SK-N-SH treated with all-trans-retinoic acid at 6 μM for 48 hours (cell line): ENCODE measurements at regions not wholly inside any gene's neighbourhood (a gene's known extent, or its start where the extent isn't known, plus 50 kb on each side); places are given as distances from the start of the nearest gene placed in this dataset.

Experiments used
- ATAC-seq: fragments of 200-7000 bp; cut with Tn5 transposase; 3 replicates; pipeline ENCODE4 v1.9.1; 2020; ENCODE audit warnings: mild to moderate bottlenecking, moderate library complexity
- BACH2 ChIP-seq: fragments of 250-450 bp; sonication (Bioruptor Pico); IDR thresholded peaks from 2 replicates; pipeline ENCODE4 v1.9.0; 2021; ENCODE audit warnings: mild to moderate bottlenecking, borderline replicate concordance
- CSDC2 ChIP-seq: fragments of 250-450 bp; sonication (Bioruptor Pico); IDR thresholded peaks from 2 replicates; pipeline ENCODE4 v1.5.0; 2020; ENCODE audit warnings: mild to moderate bottlenecking, moderate library complexity
- GLIS3 ChIP-seq: fragments of 250-450 bp; sonication (Bioruptor Pico); IDR thresholded peaks from 2 replicates; pipeline ENCODE4 v1.5.0; 2020; ENCODE audit warnings: mild to moderate bottlenecking, moderate library complexity
- ISL1 ChIP-seq: fragments of 250-450 bp; sonication (Bioruptor Pico); IDR thresholded peaks from 2 replicates; pipeline ENCODE4 v2.1.2; 2022; ENCODE audit warnings: mild to moderate bottlenecking, moderate library complexity
- PPARA ChIP-seq: fragments of 250-450 bp; sonication (Bioruptor Pico); IDR thresholded peaks from 2 replicates; pipeline ENCODE4 v1.5.0; 2020; ENCODE audit warnings: mild to moderate bottlenecking, borderline replicate concordance
- RARB ChIP-seq: fragments of 250-450 bp; sonication (Bioruptor Pico); IDR thresholded peaks from 2 replicates; pipeline ENCODE4 v1.8.0; 2021; ENCODE audit warnings: mild to moderate bottlenecking, moderate library complexity
- SNAI2 ChIP-seq: fragments of 250-450 bp; sonication (Bioruptor Pico); IDR thresholded peaks from 2 replicates; pipeline ENCODE4 v1.5.0; 2020; ENCODE audit warnings: mild to moderate bottlenecking, moderate library complexity
- TCF4 ChIP-seq: fragments of 250-450 bp; sonication (Bioruptor Pico); IDR thresholded peaks from 2 replicates; pipeline ENCODE4 v1.8.0; 2021; ENCODE audit warnings: mild to moderate bottlenecking, moderate library complexity, borderline replicate concordance
- ZC3H10 ChIP-seq: fragments of 250-450 bp; sonication (Bioruptor Pico); IDR thresholded peaks from 2 replicates; pipeline ENCODE4 v1.5.1; 2021; ENCODE audit warnings: mild to moderate bottlenecking, moderate library complexity
- ZFP3 ChIP-seq: fragments of 250-450 bp; sonication (Bioruptor Pico); IDR thresholded peaks from 2 replicates; pipeline ENCODE4 v1.5.0; 2020; ENCODE audit warnings: mild to moderate bottlenecking, moderate library complexity
- ZFP30 ChIP-seq: fragments of 450-650 bp; formaldehyde crosslinking; IDR thresholded peaks from 2 replicates; pipeline ENCODE4 v1.5.0; 2022; ENCODE audit warnings: mild to moderate bottlenecking, moderate library complexity
- ZNF565 ChIP-seq: fragments of 450-650 bp; formaldehyde crosslinking; conservative IDR thresholded peaks from 2 replicates; pipeline ENCODE4 v1.5.0; 2020; ENCODE audit warnings: low read depth, mild to moderate bottlenecking, moderate library complexity
- ZNF70 ChIP-seq: fragments of 450-650 bp; formaldehyde crosslinking; IDR thresholded peaks from 2 replicates; pipeline ENCODE4 v1.5.0; 2020; ENCODE audit warnings: mild to moderate bottlenecking, moderate library complexity
- TF ChIP-seq, protein P1 (sequence below): fragments of 250-450 bp; sonication (Bioruptor Pico); IDR thresholded peaks from 2 replicates; pipeline ENCODE4 v1.5.1; 2020; ENCODE audit warnings: low read depth, mild to moderate bottlenecking, moderate library complexity
- TF ChIP-seq, protein P2 (sequence below): fragments of 250-450 bp; sonication (Bioruptor Pico); IDR thresholded peaks from 2 replicates; pipeline ENCODE4 v1.8.0; 2021; ENCODE audit warnings: low read depth, mild to moderate bottlenecking, moderate library complexity, borderline replicate concordance
- TF ChIP-seq, protein P3 (sequence below): fragments of 250-450 bp; sonication (Bioruptor Pico); IDR thresholded peaks from 2 replicates; pipeline ENCODE4 v1.5.0; 2020; ENCODE audit warnings: mild to moderate bottlenecking, moderate library complexity
- TF ChIP-seq, protein P4 (sequence below): fragments of 250-450 bp; sonication (Bioruptor Pico); IDR thresholded peaks from 2 replicates; pipeline ENCODE4 v1.8.0; 2020; ENCODE audit warnings: mild to moderate bottlenecking, moderate library complexity, borderline replicate concordance
- TF ChIP-seq, protein P5 (sequence below): fragments of 250-450 bp; sonication (Bioruptor Pico); IDR thresholded peaks from 2 replicates; pipeline ENCODE4 v1.5.1; 2021; ENCODE audit warnings: mild to moderate bottlenecking, moderate library complexity

DNA sequence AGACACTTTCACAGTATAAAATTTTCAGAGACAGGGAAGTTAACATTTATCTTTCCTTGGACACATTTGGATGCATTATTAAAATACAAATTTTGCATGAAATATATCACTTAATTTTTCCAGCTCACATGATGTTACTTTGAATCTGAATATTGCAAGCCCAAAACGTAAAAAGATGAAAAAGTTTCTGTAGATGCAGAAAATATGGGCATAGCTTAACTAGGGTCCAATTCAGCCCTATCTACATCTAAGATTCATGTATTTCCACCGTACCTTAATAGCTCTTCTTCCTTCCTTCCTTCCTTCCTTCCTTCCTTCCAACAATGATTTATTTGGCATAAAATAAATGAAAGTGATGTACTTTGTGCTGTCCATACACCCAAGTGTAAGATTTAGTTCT, 1084.6 kb upstream of the TMEFF2 start:
- TF ChIP-seq CSDC2 (CRISPR knock-in tag) (no peak), TCF4 (CRISPR knock-in tag) (no peak), GLIS3 (CRISPR knock-in tag) (no peak), SNAI2 (CRISPR knock-in tag) (no peak), ZFP3 (CRISPR knock-in tag) (no peak), ZC3H10 (CRISPR knock-in tag) (no peak), ZNF70 (CRISPR knock-in tag) (no peak)
- no peak for ATAC-seq

DNA sequence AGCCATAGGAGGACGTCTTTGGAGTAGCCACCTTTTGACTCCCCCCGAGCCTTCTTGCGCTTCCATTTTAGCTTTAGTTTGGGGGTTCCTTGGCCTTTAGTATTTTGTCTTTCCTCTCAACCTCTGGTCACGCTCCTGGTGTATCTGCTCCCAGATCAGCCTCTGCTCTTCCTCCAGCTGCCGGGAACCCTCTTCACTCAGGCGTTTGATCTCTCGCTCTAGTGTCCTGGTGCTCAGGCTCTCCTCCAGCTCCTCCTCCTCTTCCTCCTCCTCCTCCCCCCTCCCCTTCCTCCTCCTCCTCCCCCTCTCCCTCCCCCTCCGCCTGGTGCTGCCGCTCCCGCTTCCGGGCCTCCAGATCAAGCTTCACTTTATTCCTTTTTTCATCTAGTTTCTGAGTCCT, 1082.3 kb upstream of the TMEFF2 start:
- no peak for TF ChIP-seq ZC3H10 (CRISPR knock-in tag)
- TF ChIP-seq TCF4 (CRISPR knock-in tag), result no peak
- TF ChIP-seq, protein P1, sequence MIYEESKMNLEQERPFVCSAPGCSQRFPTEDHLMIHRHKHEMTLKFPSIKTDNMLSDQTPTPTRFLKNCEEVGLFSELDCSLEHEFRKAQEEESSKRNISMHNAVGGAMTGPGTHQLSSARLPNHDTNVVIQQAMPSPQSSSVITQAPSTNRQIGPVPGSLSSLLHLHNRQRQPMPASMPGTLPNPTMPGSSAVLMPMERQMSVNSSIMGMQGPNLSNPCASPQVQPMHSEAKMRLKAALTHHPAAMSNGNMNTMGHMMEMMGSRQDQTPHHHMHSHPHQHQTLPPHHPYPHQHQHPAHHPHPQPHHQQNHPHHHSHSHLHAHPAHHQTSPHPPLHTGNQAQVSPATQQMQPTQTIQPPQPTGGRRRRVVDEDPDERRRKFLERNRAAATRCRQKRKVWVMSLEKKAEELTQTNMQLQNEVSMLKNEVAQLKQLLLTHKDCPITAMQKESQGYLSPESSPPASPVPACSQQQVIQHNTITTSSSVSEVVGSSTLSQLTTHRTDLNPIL, result no peak
- TF ChIP-seq ZNF565, result no peak
- no peak for TF ChIP-seq ZFP3 (CRISPR knock-in tag)
- no peak for ATAC-seq

DNA sequence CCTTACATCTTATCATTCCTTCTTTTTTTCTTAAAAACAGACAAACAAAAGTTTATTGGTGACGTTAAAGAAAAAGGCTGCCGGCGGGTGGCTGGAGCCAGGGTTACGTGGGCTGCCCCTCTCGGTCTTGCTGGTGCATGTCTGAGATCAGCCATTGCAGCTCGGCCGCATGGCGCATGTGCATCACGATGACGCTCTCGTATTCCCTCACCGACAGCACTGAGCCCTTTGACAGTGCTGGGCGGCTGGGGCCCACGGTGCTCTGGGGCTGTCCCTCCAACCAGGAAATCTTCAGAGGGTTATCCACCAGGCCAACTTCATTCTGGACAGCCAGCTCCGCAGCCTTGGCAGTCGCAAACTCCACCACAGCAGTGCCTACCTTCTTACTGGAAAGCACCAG, 1081.8 kb upstream of the TMEFF2 start:
- no peak for ATAC-seq
- no peak for TF ChIP-seq ISL1 (CRISPR knock-in tag)
- TF ChIP-seq PPARA (CRISPR knock-in tag), result no peak
- TF ChIP-seq, protein P2, sequence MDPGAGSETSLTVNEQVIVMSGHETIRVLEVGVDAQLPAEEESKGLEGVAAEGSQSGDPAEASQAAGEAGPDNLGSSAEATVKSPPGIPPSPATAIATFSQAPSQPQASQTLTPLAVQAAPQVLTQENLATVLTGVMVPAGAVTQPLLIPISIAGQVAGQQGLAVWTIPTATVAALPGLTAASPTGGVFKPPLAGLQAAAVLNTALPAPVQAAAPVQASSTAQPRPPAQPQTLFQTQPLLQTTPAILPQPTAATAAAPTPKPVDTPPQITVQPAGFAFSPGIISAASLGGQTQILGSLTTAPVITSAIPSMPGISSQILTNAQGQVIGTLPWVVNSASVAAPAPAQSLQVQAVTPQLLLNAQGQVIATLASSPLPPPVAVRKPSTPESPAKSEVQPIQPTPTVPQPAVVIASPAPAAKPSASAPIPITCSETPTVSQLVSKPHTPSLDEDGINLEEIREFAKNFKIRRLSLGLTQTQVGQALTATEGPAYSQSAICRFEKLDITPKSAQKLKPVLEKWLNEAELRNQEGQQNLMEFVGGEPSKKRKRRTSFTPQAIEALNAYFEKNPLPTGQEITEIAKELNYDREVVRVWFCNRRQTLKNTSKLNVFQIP (CRISPR knock-in tag), result no peak

DNA sequence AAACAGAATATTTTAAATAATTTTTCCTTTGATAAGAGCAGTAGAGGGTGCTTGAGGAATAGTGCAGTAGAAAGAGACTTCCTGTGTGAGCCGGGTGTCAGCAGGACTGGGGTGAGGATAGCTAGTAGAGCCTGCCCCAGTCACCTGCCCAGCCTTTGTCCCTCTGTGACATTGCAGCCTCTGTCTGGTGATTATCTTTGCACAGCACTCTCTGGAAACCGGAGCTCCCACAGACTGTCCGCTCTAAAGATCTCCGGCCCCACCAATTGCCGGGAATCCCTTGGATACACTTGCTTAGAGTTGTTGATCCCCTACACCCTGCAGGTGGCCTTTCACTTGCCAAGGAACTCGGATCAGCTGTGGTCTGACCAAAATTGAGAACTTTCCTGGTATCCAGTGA, 1081.3 kb upstream of the TMEFF2 start:
- no peak for ATAC-seq
- no peak for TF ChIP-seq ZNF70 (CRISPR knock-in tag)
- TF ChIP-seq BACH2 (CRISPR knock-in tag), result no peak

DNA sequence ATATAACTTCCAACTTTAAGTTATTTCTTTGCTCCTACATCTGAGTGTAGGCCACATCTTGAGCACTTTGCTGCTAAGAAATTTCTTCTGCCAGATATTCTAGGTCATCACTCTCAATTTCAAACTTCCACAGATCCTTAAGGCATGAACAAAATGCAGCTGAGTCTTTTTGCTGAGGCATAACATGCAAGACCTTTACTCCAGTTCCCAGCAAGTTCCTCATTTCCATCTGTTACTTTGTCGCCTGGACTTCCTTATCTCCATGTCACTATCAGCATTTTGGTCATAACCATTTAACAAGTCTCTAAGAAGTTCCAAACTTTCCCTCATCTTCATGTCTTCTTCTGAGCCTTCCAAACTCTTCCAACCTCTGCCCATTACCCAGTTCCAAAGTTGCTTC, 1077.3 kb upstream of the TMEFF2 start:
- no peak for ATAC-seq
- TF ChIP-seq ZNF70 (CRISPR knock-in tag) (no peak), CSDC2 (CRISPR knock-in tag) (no peak), ZFP30 (no peak), PPARA (CRISPR knock-in tag) (no peak), RARB (CRISPR knock-in tag) (no peak), ISL1 (CRISPR knock-in tag) (no peak), BACH2 (CRISPR knock-in tag) (no peak)
- TF ChIP-seq, protein P1, result no peak
- TF ChIP-seq, protein P3, sequence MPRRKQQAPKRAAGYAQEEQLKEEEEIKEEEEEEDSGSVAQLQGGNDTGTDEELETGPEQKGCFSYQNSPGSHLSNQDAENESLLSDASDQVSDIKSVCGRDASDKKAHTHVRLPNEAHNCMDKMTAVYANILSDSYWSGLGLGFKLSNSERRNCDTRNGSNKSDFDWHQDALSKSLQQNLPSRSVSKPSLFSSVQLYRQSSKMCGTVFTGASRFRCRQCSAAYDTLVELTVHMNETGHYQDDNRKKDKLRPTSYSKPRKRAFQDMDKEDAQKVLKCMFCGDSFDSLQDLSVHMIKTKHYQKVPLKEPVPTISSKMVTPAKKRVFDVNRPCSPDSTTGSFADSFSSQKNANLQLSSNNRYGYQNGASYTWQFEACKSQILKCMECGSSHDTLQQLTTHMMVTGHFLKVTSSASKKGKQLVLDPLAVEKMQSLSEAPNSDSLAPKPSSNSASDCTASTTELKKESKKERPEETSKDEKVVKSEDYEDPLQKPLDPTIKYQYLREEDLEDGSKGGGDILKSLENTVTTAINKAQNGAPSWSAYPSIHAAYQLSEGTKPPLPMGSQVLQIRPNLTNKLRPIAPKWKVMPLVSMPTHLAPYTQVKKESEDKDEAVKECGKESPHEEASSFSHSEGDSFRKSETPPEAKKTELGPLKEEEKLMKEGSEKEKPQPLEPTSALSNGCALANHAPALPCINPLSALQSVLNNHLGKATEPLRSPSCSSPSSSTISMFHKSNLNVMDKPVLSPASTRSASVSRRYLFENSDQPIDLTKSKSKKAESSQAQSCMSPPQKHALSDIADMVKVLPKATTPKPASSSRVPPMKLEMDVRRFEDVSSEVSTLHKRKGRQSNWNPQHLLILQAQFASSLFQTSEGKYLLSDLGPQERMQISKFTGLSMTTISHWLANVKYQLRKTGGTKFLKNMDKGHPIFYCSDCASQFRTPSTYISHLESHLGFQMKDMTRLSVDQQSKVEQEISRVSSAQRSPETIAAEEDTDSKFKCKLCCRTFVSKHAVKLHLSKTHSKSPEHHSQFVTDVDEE, result no peak
- TF ChIP-seq, protein P4, sequence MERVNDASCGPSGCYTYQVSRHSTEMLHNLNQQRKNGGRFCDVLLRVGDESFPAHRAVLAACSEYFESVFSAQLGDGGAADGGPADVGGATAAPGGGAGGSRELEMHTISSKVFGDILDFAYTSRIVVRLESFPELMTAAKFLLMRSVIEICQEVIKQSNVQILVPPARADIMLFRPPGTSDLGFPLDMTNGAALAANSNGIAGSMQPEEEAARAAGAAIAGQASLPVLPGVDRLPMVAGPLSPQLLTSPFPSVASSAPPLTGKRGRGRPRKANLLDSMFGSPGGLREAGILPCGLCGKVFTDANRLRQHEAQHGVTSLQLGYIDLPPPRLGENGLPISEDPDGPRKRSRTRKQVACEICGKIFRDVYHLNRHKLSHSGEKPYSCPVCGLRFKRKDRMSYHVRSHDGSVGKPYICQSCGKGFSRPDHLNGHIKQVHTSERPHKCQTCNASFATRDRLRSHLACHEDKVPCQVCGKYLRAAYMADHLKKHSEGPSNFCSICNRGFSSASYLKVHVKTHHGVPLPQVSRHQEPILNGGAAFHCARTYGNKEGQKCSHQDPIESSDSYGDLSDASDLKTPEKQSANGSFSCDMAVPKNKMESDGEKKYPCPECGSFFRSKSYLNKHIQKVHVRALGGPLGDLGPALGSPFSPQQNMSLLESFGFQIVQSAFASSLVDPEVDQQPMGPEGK (CRISPR knock-in tag), result no peak
- TF ChIP-seq, protein P5, sequence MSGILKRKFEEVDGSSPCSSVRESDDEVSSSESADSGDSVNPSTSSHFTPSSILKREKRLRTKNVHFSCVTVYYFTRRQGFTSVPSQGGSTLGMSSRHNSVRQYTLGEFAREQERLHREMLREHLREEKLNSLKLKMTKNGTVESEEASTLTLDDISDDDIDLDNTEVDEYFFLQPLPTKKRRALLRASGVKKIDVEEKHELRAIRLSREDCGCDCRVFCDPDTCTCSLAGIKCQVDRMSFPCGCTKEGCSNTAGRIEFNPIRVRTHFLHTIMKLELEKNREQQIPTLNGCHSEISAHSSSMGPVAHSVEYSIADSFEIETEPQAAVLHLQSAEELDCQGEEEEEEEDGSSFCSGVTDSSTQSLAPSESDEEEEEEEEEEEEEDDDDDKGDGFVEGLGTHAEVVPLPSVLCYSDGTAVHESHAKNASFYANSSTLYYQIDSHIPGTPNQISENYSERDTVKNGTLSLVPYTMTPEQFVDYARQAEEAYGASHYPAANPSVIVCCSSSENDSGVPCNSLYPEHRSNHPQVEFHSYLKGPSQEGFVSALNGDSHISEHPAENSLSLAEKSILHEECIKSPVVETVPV (CRISPR knock-in tag), result no peak
- TF ChIP-seq, all 23 proteins: peak for 0
